OCI-LY1 (cell line): ENCODE measurements at regions not wholly inside any gene's neighbourhood (a gene's known extent, or its start where the extent isn't known, plus 50 kb on each side); places are given as distances from the start of the nearest gene placed in this dataset.

Experiments
- H2AFZ ChIP-seq: fragments of 200-600 bp; sonication (generic), shearing (Covaris generic); 2 replicates; pipeline ENCODE4 v1.6.0; 2014; ENCODE audit warnings: antibody characterized with exemption, mild to moderate bottlenecking, low read length
- H3F3A ChIP-seq: fragments of 200-600 bp; sonication (generic), shearing (Covaris generic); 2 replicates; pipeline ENCODE4 v1.6.0; 2014; ENCODE audit warnings: mild to moderate bottlenecking, antibody characterized with exemption, low read length, moderate library complexity; ENCODE audit not compliant: insufficient read depth
- H3K27ac ChIP-seq: fragments of 200-600 bp; sonication (generic); 2 replicates; pipeline ENCODE4 v1.5.1; 2014; ENCODE audit warnings: low read length, mixed run types, mild to moderate bottlenecking, low read depth; ENCODE audit not compliant: poor library complexity, severe bottlenecking
- H3K27me3 ChIP-seq: fragments of 200-600 bp; sonication (generic); 2 replicates; pipeline ENCODE4 v1.6.0; 2014; ENCODE audit warnings: antibody characterized with exemption, mild to moderate bottlenecking, low read length, moderate library complexity; ENCODE audit not compliant: insufficient read depth
- H3K36me3 ChIP-seq: fragments of 200-600 bp; sonication (generic); 2 replicates; pipeline ENCODE4 v1.6.1; 2014; ENCODE audit warnings: mild to moderate bottlenecking, antibody characterized with exemption, low read length, moderate library complexity, mixed read lengths; ENCODE audit not compliant: insufficient read depth
- H3K4me1 ChIP-seq: fragments of 200-600 bp; sonication (generic); 2 replicates; pipeline ENCODE4 v1.5.1; 2014; ENCODE audit warnings: mild to moderate bottlenecking, low read length, moderate library complexity; ENCODE audit not compliant: insufficient read depth, severe bottlenecking
- H3K4me2 ChIP-seq: fragments of 200-600 bp; sonication (generic), shearing (Covaris generic); 2 replicates; pipeline ENCODE4 v1.6.1; 2014; ENCODE audit warnings: low read length
- H3K4me3 ChIP-seq: fragments of 200-600 bp; sonication (generic); 2 replicates; pipeline ENCODE4 v1.5.1; 2014; ENCODE audit warnings: low read length, low read depth, mild to moderate bottlenecking, mixed read lengths; ENCODE audit not compliant: poor library complexity, severe bottlenecking
- H3K79me2 ChIP-seq: fragments of 200-600 bp; shearing (Covaris generic); 2 replicates; pipeline ENCODE4 v1.6.1; 2016; ENCODE audit warnings: mixed run types, low read length, mixed read lengths; ENCODE audit not compliant: insufficient read depth
- H3K9ac ChIP-seq: fragments of 200-600 bp; sonication (generic), shearing (Covaris generic); 2 replicates; pipeline ENCODE4 v1.6.1; 2014; ENCODE audit warnings: mild to moderate bottlenecking, low read length, mixed read lengths
- H3K9me2 ChIP-seq: fragments of 200-600 bp; sonication (generic), shearing (Covaris generic); 2 replicates; pipeline ENCODE4 v1.6.1; 2014; ENCODE audit warnings: low read depth, mild to moderate bottlenecking, low read length, mixed read lengths
- H3K9me3 ChIP-seq: fragments of 200-600 bp; shearing (Covaris generic); 2 replicates; pipeline ENCODE4 v1.6.1; 2014; ENCODE audit warnings: low read length, mixed read lengths
- H4K20me1 ChIP-seq: fragments of 200-600 bp; sonication (generic), shearing (Covaris generic); 2 replicates; pipeline ENCODE4 v1.6.0; 2016; ENCODE audit warnings: mild to moderate bottlenecking, low read length; ENCODE audit not compliant: insufficient read depth
- EZH2 ChIP-seq: fragments of 200-600 bp; sonication (generic), shearing (Covaris generic); IDR thresholded peaks from 2 replicates; pipeline ENCODE4 v1.8.0; 2017; ENCODE audit warnings: borderline replicate concordance, mixed run types, mild to moderate bottlenecking, antibody characterized with exemption, low read length, moderate library complexity, mixed read lengths
- TF ChIP-seq, protein P1 (sequence below): fragments of 200-600 bp; sonication (generic), shearing (Covaris generic); IDR thresholded peaks from 2 replicates; pipeline ENCODE4 v1.5.1; 2017; ENCODE audit warnings: mild to moderate bottlenecking, antibody characterized with exemption, low read length, moderate library complexity, mixed read lengths

DNA sequence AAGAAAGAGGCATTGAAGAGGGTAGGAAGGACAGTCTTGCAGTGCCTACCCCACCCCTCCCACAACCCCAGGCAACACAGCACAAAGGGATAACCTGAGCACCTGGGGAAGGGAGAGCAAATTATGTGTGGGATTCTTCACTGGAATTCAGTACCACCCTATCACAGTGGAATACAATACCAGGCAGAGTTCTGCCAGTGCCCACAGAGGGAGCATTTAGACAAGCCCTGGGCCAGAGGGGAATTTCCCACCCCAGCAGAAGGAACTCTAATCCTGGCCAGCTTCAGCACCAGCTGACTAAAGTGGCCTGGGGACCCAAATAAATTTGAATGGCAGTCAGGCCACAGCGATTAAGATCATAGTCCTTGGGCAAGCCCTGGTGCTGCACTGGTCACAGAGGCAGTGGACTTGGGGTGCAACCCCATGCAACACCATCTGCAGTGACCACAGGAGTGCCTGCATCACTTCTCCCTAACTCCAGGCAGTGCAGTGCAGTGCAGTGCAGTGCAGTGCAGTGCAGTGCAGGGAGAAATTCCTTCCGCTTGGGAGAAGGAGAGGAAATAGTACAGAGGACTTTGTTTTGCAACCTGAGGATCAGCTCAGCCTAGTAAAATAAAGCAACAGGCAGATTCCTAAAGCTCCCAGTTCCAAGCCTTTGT, 147.8 kb upstream of the SRD5A2 start:
- no peak overlapping the region for H3K9ac ChIP-seq
- H3K27ac ChIP-seq = no peak overlapping the region
- H3K4me1 ChIP-seq = no peaks in the 10 kb centered on the region
- TF ChIP-seq EZH2 = no peak
- TF ChIP-seq, protein P1, sequence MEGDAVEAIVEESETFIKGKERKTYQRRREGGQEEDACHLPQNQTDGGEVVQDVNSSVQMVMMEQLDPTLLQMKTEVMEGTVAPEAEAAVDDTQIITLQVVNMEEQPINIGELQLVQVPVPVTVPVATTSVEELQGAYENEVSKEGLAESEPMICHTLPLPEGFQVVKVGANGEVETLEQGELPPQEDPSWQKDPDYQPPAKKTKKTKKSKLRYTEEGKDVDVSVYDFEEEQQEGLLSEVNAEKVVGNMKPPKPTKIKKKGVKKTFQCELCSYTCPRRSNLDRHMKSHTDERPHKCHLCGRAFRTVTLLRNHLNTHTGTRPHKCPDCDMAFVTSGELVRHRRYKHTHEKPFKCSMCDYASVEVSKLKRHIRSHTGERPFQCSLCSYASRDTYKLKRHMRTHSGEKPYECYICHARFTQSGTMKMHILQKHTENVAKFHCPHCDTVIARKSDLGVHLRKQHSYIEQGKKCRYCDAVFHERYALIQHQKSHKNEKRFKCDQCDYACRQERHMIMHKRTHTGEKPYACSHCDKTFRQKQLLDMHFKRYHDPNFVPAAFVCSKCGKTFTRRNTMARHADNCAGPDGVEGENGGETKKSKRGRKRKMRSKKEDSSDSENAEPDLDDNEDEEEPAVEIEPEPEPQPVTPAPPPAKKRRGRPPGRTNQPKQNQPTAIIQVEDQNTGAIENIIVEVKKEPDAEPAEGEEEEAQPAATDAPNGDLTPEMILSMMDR = no peak
- no peaks in the 10 kb centered on the region for H4K20me1 ChIP-seq
- no peaks in the 10 kb centered on the region for H3K9me2 ChIP-seq
- H3K36me3 ChIP-seq = no peaks in the 10 kb centered on the region
- H3K4me2 ChIP-seq = no peak overlapping the region
- H3F3A ChIP-seq = no peaks in the 10 kb centered on the region
- H3K79me2 ChIP-seq = no peaks in the 10 kb centered on the region
- H3K4me3 ChIP-seq = no peak overlapping the region
- no peaks in the 10 kb centered on the region for H3K9me3 ChIP-seq
- H3K27me3 ChIP-seq = no peaks in the 10 kb centered on the region
- H2AFZ ChIP-seq = no peak overlapping the region

DNA sequence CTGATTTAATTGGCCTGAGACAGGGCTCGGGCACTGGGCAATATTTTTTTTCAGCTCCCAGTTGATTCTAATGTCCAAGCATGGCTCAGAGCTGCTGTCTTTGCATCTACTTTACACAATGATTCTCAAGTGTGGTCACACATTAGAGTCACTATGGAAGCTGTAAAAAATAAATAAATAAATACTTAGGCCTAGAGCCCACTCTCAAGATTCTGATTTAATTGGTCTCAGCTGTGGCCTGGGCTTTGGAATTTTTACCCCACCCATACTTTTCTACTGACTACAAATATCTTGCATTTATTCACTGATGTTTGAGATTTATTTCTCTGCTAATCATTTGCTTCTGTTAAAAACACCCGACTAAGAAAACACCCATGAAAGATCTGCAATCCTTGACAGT, 145.7 kb upstream of the SRD5A2 start:
- no peak for TF ChIP-seq EZH2
- TF ChIP-seq, protein P1 = no peak
- no peaks in the 10 kb centered on the region for H3K36me3 ChIP-seq
- H3K4me1 ChIP-seq = no peaks in the 10 kb centered on the region
- H3F3A ChIP-seq = no peaks in the 10 kb centered on the region
- no peak overlapping the region for H3K4me2 ChIP-seq
- H3K27me3 ChIP-seq = no peaks in the 10 kb centered on the region
- no peak overlapping the region for H3K4me3 ChIP-seq
- no peak overlapping the region for H2AFZ ChIP-seq
- no peaks in the 10 kb centered on the region for H3K9me2 ChIP-seq
- H4K20me1 ChIP-seq = no peaks in the 10 kb centered on the region
- no peaks in the 10 kb centered on the region for H3K79me2 ChIP-seq
- no peak overlapping the region for H3K9ac ChIP-seq
- no peak overlapping the region for H3K27ac ChIP-seq
- no peaks in the 10 kb centered on the region for H3K9me3 ChIP-seq

DNA sequence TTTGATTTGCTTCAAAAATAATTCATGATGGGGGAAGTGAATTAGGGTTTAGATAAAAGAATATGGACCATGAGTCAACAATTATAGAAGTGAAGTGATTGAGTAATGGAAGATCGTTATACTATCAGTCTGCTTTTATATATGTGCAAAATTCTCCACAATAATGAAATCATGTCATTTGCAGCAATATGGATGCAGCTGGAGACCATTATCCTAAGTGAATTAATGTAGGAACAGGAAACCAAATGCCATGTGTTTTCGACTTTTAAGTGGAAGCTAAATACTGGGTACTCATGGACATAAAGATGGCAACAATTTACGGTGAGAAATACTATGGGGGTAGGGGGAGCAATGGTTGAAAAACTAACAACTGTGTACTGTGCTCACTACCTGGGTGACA, 144.7 kb upstream of the SRD5A2 start:
- H3K9me3 ChIP-seq = no peaks in the 10 kb centered on the region
- no peaks in the 10 kb centered on the region for H3K36me3 ChIP-seq
- no peaks in the 10 kb centered on the region for H3F3A ChIP-seq
- no peak overlapping the region for H3K27ac ChIP-seq
- no peak for TF ChIP-seq EZH2
- TF ChIP-seq, protein P1 = no peak
- no peak overlapping the region for H3K4me3 ChIP-seq
- H3K4me1 ChIP-seq = no peaks in the 10 kb centered on the region
- no peaks in the 10 kb centered on the region for H3K9me2 ChIP-seq
- H3K27me3 ChIP-seq = no peaks in the 10 kb centered on the region
- no peaks in the 10 kb centered on the region for H3K79me2 ChIP-seq
- H3K9ac ChIP-seq = no peak overlapping the region
- no peaks in the 10 kb centered on the region for H4K20me1 ChIP-seq
- no peak overlapping the region for H3K4me2 ChIP-seq
- no peak overlapping the region for H2AFZ ChIP-seq
